Inflammatory macrophage (primary cell): ENCODE measurements at regions not wholly inside any gene's neighbourhood (a gene's known extent, or its start where the extent isn't known, plus 50 kb on each side); places are given as distances from the start of the nearest gene placed in this dataset.

Experiments used
- DNase-seq, 2 donors: peaks; one replicate each; pipeline ENCODE4 v3.0.0-alpha.2; 2020 to 2022

GRCh38 chr1:82932207-82932606, 1066.7 kb downstream of the TTLL7 start:
- no peak for DNase-seq

DNA sequence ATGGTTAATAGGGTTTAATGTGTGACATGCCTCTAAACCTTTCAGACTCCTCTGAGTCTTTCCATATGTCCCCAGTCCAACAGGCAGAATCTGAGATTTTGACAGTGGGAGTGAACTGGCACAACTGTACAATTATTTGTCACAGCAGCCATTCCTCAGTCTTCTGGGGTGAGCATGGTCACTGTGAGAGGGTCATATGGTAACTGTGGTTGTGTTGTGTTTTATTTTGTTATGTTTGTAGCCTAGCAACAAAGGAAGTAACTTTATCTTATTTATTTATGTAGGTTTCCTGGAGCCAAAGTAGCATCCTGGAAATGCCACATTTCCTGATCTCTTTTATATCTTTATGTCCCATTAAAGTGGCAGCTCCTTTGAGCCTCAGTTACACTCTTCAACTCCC, 1067.9 kb downstream of the TTLL7 start:
- DNase-seq: no peak

DNA sequence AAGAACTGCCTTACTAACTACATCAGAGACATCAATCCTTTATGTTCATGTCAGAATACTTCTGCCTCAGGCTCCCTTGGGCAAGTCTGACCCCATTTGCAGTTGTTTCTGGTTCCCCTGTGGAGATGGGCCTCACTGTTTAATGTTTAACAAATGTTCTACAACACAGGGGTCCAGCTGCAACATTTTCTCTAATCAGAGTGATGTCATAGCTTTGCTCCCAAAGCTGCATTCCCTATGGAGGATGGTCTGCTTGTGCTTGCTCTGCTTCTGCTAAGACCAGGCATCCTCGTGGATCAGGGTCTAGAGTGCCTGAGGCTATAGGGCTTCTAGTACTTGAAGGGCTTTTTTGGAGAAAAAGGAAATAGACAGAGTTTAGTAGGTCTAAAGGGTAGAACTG, 1071.2 kb downstream of the TTLL7 start:
- no peak for DNase-seq

- DNase-seq: no peak
Measured at GRCh38 chr1:82924666-82925065, 1074.3 kb downstream of the TTLL7 start.

GRCh38 chr1:82923931-82924330, 1075.0 kb downstream of the TTLL7 start:
- no peak for DNase-seq

GRCh38 chr1:82921759-82922158, 1077.2 kb downstream of the TTLL7 start:
- no peak for DNase-seq

GRCh38 chr1:82920418-82921248, 1078.3 kb downstream of the TTLL7 start:
- DNase-seq: no peak

GRCh38 chr1:82919837-82920236, 1079.1 kb downstream of the TTLL7 start:
- no peak for DNase-seq

DNA sequence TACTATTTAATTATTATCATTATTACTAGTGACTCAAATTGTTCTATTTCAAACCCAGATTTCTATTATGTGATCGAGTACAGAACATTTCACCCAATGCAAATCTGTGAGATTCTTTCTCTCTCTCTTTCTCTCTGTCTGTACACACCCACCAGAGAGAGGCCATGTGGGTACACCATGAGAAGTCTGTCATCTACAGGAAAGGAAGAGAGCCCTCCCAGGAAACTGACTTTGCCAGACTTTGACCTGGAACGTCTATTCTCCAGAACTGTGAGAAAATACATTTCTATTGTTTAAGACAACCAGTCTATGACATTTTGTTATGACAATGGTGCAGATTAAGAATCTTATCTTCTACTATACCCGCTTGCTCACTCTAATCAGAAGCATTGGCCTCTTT, 1091.6 kb downstream of the TTLL7 start:
- DNase-seq: no peak

- DNase-seq: no peak
Measured at GRCh38 chr1:82903626-82904025, 1095.3 kb downstream of the TTLL7 start.

DNA sequence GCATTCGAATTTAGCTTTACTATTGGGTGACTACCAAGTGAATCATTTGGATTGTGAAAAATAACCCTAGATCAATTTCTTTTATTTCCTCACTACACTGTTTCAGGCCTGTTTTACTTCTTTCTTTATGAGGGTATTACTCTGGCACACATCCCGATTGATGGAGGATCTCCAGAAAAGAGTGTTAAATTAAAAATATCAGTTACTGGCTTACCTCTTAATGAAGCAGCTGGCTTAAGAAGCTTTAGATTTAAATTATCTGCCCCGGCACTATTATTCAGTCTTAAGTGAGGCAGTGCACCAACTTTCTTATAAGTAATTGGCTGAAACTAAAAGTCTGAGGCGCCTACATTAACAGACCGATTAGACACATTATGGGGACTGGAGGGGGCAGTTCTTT, 1097.4 kb downstream of the TTLL7 start:
- DNase-seq: no peak

- DNase-seq: no peak
Measured at GRCh38 chr1:82901118-82901517, 1097.8 kb downstream of the TTLL7 start.

GRCh38 chr1:82899017-82899416, 1098.3 kb downstream of the ADGRL2 start:
- no peak for DNase-seq

GRCh38 chr1:82897549-82897948, 1096.8 kb downstream of the ADGRL2 start:
- DNase-seq: no peak

DNA sequence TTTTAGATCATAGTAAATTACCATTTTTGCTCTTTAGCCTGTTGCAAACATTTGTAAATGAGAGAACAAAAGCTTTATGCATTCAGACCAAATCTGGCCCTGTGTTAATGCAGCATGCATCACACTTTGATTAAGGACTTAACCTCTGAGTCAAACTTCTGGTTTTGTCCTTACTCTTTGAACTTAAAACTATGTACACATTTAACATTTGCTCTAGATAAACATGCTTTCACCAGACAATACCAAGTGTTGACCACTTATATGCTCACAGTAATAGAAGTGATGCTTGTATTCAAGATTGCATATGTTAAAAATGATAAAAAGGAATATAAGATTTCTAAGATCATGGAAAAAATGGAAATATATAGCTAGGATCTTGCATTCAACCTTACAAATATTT, 1095.3 kb downstream of the ADGRL2 start:
- no peak for DNase-seq

DNA sequence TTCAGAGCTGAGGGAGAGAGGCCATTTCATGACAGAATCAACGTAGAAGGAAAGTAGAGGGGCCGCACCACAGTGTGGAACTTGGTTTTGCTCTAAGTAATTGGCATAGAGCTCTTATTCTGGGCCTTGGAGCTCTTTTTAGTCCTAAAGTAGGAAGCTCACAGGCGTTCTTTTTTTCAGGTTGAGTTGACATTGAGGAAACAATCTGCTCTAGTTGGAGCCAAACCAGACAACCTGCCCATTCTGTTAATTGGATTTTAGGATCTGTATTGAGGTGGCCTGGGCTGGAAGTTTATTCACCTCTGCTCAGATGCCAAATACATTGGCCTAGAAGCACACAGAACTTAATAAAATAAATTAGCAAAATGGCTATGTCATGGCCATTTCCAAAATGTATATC, 1093.9 kb downstream of the ADGRL2 start:
- no peak for DNase-seq

DNA sequence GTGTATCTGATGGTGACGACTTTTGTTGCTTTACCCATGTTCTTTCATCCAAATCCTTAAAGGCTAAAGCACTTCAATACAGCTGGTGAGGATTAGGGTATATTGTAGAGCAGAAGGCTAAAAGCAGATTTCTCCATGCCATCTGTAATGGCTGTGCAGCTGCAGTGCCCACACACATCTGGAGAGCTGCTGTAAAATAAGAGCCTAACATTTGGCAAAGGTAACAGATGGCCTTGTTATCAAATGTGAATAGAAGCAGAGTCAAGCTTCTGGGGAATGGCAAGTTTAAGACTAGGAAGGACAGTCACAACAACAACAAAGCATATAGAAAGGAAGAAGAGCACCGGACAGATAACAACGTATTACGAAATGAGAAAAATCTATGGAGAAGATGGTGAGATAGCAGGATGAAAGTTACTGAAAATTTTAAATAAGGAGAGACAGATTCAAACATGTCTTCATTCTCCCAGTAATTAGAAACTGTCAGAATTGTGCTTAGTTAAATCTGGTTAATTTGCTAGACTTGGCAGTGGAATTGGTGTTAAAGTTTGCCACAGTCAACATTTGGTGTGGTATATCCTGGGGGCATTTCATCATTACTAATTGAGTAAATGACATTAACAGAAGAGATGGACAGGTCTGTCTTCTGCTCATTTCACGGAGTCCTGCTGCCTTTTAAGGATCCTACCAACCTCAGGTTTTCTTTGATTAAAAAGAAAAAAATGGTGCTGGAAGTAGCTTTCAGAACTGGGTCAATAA, 1093.2 kb downstream of the ADGRL2 start:
- DNase-seq: no peak

DNA sequence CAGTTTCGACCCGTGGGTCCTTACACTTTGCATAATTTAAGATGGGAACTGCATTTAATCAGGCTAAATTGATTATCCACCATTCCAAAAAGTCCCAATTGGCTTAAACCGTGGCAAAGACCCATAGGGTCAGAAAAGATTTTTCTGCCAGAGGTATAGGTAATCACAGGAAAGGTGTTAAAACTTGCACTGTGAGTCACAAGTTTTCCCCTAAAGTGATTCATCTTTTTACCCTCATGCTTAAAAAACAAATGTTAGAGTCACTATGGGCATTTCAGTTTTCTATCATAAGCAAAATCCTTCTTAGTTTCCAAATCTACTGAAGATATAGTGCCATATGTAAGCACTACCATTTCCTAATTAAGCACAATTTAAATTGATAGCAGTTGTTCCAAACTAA, 1079.8 kb downstream of the ADGRL2 start:
- no peak for DNase-seq

- DNase-seq: no peak
Measured at GRCh38 chr1:82879701-82880305, 1079.1 kb downstream of the ADGRL2 start.

DNA sequence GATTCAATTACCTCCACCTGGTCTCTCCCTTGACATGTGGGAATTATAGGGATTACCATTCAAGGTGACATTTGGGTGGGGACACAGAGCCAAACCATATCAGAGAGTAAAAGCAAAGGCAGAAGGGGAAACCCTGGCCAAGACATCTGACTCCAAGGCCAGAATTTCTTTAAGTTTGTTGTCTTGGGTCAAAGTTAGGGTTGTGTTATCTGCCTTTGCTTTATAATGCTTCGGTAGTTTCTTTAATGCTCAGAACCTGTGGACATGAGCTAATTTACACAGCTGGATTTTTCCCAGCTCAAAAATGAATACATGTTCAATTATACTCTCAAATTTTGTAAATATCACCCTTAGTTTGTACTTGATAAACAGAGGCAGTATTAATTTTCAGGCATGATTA, 1074.4 kb downstream of the ADGRL2 start:
- no peak for DNase-seq

GRCh38 chr1:82874041-82874440, 1073.3 kb downstream of the ADGRL2 start:
- no peak for DNase-seq

GRCh38 chr1:82870332-82870731, 1069.6 kb downstream of the ADGRL2 start:
- DNase-seq: no peak

DNA sequence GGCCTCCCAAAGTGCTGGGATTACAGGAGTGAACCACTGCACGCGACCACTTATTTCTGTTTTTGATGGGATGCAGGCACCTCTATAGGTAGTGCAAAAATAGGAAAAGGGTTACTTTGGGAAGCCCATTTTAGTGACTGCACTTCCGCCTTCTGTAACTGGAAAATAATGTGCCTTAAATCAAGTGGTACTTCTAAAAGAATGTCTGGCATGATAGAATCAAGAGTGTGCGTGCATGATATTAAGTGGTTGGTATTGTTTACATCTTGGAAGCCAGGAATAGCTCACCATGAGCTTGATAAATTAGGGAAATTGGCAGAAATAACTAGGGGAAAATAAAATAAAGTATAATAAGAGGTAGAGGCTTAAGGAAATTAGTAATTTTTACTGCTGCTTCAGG, 1067.0 kb downstream of the ADGRL2 start:
- DNase-seq: no peak

GRCh38 chr1:82861749-82862148, 1061.0 kb downstream of the ADGRL2 start:
- no peak for DNase-seq
